ENCODE measurements at regions not wholly inside any gene's neighbourhood (a gene's known extent, or its start where the extent isn't known, plus 50 kb on each side); places are given as distances from the start of the nearest gene placed in this dataset.

DNA sequence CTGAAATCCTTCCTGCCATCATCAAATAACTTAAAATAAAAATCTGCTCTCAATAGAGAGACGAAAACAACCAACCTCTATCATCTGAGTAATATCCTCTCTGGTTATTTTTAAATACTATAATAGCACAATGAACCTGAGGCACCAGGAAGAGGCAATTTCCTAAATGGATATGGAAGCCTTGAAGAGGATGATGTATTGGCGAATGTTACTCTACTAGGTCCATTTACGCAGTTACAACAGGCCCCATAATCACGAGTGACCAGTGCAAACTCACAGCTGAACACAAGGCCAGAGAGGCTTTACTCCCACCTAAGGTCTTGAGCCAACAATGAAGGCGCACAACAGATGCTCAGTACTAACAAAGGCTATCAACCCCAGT lies 678.8 kb upstream of the NR3C2 start:
- H3K4me1 ChIP-seq (ENCODE audit: control insufficient read depth in 2 of 3, insufficient read depth in 2 of 3, low read depth in 1 of 3, low read length in 3 of 3), result no peaks in the 10 kb centered on the region
- H3K4me3 ChIP-seq (ENCODE audit: low read length in 3 of 3), result no peak overlapping the region
- no peaks in the 10 kb centered on the region for H3K27me3 ChIP-seq (ENCODE audit: control insufficient read depth, insufficient read depth, low read length)
- H3K27ac ChIP-seq (ENCODE audit: low read depth in 2 of 2, low read length in 2 of 2), result no peak overlapping the region
- DNase-seq, result no peak
- intact Hi-C loops (cut with DNase I), result no loop called here
- H3K36me3 ChIP-seq (ENCODE audit: control insufficient read depth in 2 of 3, insufficient read depth in 3 of 3, low read length in 3 of 3), result no peaks in the 10 kb centered on the region
- TF ChIP-seq, protein P1, sequence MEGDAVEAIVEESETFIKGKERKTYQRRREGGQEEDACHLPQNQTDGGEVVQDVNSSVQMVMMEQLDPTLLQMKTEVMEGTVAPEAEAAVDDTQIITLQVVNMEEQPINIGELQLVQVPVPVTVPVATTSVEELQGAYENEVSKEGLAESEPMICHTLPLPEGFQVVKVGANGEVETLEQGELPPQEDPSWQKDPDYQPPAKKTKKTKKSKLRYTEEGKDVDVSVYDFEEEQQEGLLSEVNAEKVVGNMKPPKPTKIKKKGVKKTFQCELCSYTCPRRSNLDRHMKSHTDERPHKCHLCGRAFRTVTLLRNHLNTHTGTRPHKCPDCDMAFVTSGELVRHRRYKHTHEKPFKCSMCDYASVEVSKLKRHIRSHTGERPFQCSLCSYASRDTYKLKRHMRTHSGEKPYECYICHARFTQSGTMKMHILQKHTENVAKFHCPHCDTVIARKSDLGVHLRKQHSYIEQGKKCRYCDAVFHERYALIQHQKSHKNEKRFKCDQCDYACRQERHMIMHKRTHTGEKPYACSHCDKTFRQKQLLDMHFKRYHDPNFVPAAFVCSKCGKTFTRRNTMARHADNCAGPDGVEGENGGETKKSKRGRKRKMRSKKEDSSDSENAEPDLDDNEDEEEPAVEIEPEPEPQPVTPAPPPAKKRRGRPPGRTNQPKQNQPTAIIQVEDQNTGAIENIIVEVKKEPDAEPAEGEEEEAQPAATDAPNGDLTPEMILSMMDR (IDR thresholded peaks at IDR 0.05; ENCODE audit: borderline replicate concordance, extremely low read depth, insufficient read depth), result no peak
- H3K9ac ChIP-seq (ENCODE audit: low read length in 3 of 3), result no peak overlapping the region
- no peaks in the 10 kb centered on the region for H3K9me3 ChIP-seq (ENCODE audit: control insufficient read depth in 2 of 3, insufficient read depth in 1 of 3, low read length in 3 of 3)
- FAIRE-seq, result no peak

DNA sequence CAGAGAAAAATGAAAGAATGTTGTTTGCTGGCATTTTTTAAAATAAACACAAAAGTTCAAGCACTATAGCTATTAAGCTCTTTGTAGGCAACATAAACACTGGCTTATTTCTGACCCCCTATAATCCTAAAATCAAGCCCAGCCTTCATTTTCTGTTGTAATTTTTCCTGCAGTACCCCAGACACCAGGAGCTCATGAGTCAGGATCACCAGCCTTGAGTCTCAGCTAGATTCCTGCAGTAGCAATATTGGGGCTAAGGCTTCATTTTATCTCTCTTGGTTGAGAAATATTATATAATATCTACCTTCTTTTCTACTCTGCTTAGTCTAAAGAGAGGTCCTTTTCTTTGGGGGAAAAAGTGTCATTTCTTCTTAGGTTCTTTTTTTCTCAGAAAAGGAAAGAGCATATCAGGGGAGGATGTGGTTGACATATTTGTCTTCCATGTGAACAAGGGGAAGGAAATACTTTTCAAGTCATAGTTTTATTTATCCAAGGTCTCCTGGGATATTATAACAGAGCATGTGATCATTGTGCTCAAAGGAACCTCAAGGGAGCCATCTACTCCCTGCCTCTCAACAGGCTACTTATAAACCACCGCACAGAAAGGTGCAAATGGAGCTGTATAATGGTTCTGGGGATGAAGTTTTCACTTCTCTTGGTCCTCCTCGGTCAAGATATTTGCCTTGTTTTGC lies 678.3 kb upstream of the NR3C2 start:
- H3K36me3 ChIP-seq (ENCODE audit: control insufficient read depth in 2 of 3, insufficient read depth in 3 of 3, low read length in 3 of 3), result no peaks in the 10 kb centered on the region
- no peak overlapping the region for H3K27ac ChIP-seq (ENCODE audit: low read depth in 2 of 2, low read length in 2 of 2)
- H3K9me3 ChIP-seq (ENCODE audit: control insufficient read depth in 2 of 3, insufficient read depth in 1 of 3, low read length in 3 of 3), result no peaks in the 10 kb centered on the region
- TF ChIP-seq, protein P1 (IDR thresholded peaks at IDR 0.05; ENCODE audit: borderline replicate concordance, extremely low read depth, insufficient read depth), result no peak
- DNase-seq (no peak), FAIRE-seq (no peak)
- intact Hi-C loops (cut with DNase I), result no loop called here
- H3K4me1 ChIP-seq (ENCODE audit: control insufficient read depth in 2 of 3, insufficient read depth in 2 of 3, low read depth in 1 of 3, low read length in 3 of 3), result no peaks in the 10 kb centered on the region
- no peak overlapping the region for H3K9ac ChIP-seq (ENCODE audit: low read length in 3 of 3)
- H3K4me3 ChIP-seq (ENCODE audit: low read length in 3 of 3), result no peak overlapping the region
- H3K27me3 ChIP-seq (ENCODE audit: control insufficient read depth, insufficient read depth, low read length), result no peaks in the 10 kb centered on the region

DNA sequence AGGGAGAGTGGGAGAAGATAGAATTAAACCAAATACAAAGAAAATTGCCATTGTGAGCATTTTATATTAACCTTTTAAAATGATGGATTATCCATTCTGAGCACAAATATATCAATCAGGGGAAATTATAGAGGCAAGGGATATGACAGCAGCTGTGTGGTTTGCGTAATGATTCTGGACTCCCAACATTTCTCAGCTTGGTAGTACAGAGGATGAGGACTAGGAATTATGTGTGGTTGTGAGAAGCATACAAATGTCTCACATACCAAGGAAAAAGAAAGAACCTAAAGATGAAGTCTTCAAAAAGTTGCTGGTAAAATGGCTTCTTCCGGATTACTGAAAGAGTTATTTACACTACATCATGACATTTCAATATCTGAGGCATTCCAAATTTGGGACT lies 674.6 kb upstream of the NR3C2 start:
- intact Hi-C loops (cut with DNase I), result no loop called here
- DNase-seq (no peak), FAIRE-seq (no peak)
- Histone ChIP-seq H3K9me3 (ENCODE audit: control insufficient read depth in 2 of 3, insufficient read depth in 1 of 3, low read length in 3 of 3) (no peaks in the 10 kb centered on the region), H3K4me1 (ENCODE audit: control insufficient read depth in 2 of 3, insufficient read depth in 2 of 3, low read depth in 1 of 3, low read length in 3 of 3) (no peaks in the 10 kb centered on the region), H3K36me3 (ENCODE audit: control insufficient read depth in 2 of 3, insufficient read depth in 3 of 3, low read length in 3 of 3) (no peaks in the 10 kb centered on the region), H3K27ac (ENCODE audit: low read depth in 2 of 2, low read length in 2 of 2) (no peak overlapping the region), H3K27me3 (ENCODE audit: control insufficient read depth, insufficient read depth, low read length) (no peaks in the 10 kb centered on the region), H3K4me3 (ENCODE audit: low read length in 3 of 3) (no peak overlapping the region), H3K9ac (ENCODE audit: low read length in 3 of 3) (no peak overlapping the region)
- TF ChIP-seq, protein P1 (IDR thresholded peaks at IDR 0.05; ENCODE audit: borderline replicate concordance, extremely low read depth, insufficient read depth), result no peak
